PC-3 (cell line): ENCODE measurements at regions not wholly inside any gene's neighbourhood (a gene's known extent, or its start where the extent isn't known, plus 50 kb on each side); places are given as distances from the start of the nearest gene placed in this dataset.

Source experiments
- ATAC-seq: fragments of 200-7000 bp; cut with Tn5 transposase; 2 replicates; pipeline ENCODE4 v1.9.1; 2020; ENCODE audit warnings: mild to moderate bottlenecking, moderate library complexity
- BruUV-seq: library from RNA; stranded (reverse); fragments of 400-500 nt; replicated peaks from 2 replicates; lab custom pipeline; 2021; lab: Mats Ljungman, UMichigan
- CTCF ChIA-PET: fragments of 300-600 bp; sonication (Branson Sonifier 250); formaldehyde crosslinking; loops from one replicate; lab custom pipeline; 2022; ENCODE audit warnings: antibody characterized with exemption; lab: Charles Lee
- POLR2A ChIA-PET: fragments of 300-600 bp; sonication (Branson Sonifier 250); formaldehyde crosslinking; loops from one replicate; lab custom pipeline; 2022; ENCODE audit warnings: antibody characterized with exemption; ENCODE audit not compliant: unreplicated experiment; lab: Charles Lee
- DNase-seq: peaks from one replicate; pipeline ENCODE4 v3.0.0-alpha.2; 2015
- H2AFZ ChIP-seq: fragments of 300-600 bp; sonication (generic); 2 replicates; pipeline ENCODE4 v1.6.0; 2016; ENCODE audit warnings: antibody characterized with exemption, low read length
- H3F3A ChIP-seq: fragments of 300-600 bp; sonication (generic); one replicate; pipeline ENCODE4 v1.6.0; 2017; ENCODE audit warnings: antibody characterized with exemption, low read length, control low read depth, mild to moderate bottlenecking; ENCODE audit not compliant: unreplicated experiment
- H3K27ac ChIP-seq: fragments of 300-600 bp; sonication (generic); 2 replicates; pipeline ENCODE4 v1.5.1; 2016; ENCODE audit warnings: mild to moderate bottlenecking, low read length
- H3K27me3 ChIP-seq: fragments of 300-600 bp; sonication (generic); 2 replicates; pipeline ENCODE4 v1.6.1; 2016; ENCODE audit warnings: low read length, mixed read lengths
- H3K36me3 ChIP-seq: fragments of 300-600 bp; sonication (generic); 2 replicates; pipeline ENCODE4 v1.6.1; 2016; ENCODE audit warnings: low read depth, mixed run types, low read length, mixed read lengths
- H3K4me1 ChIP-seq: fragments of 300-600 bp; sonication (generic); 2 replicates; pipeline ENCODE4 v1.5.1; 2016; ENCODE audit warnings: low read length; ENCODE audit not compliant: insufficient read depth
- H3K4me2 ChIP-seq: fragments of 300-600 bp; sonication (generic); 2 replicates; pipeline ENCODE4 v1.6.0; 2016; ENCODE audit warnings: low read length
- H3K4me3 ChIP-seq: fragments of 300-600 bp; sonication (generic); 2 replicates; pipeline ENCODE4 v1.5.1; 2016; ENCODE audit warnings: mild to moderate bottlenecking, low read length, mixed read lengths
- H3K79me2 ChIP-seq: fragments of 300-600 bp; sonication (generic); 2 replicates; pipeline ENCODE4 v1.6.1; 2017; ENCODE audit warnings: low read length, mixed read lengths
- H3K9ac ChIP-seq: fragments of 300-600 bp; sonication (generic); 2 replicates; pipeline ENCODE4 v1.6.0; 2016; ENCODE audit warnings: mild to moderate bottlenecking, low read length
- H3K9me2 ChIP-seq: fragments of 300-600 bp; sonication (generic); replicated peaks from 2 replicates; pipeline ENCODE4 v1.6.1; 2016; ENCODE audit warnings: mixed run types, low read length, mixed read lengths
- H3K9me3 ChIP-seq: fragments of 300-600 bp; sonication (generic); 2 replicates; pipeline ENCODE4 v1.6.1; 2016; ENCODE audit warnings: low read length, mixed read lengths
- H4K20me1 ChIP-seq: fragments of 300-600 bp; sonication (generic); 2 replicates; pipeline ENCODE4 v1.6.1; 2016; ENCODE audit warnings: low read length, mixed read lengths
- EZH2 ChIP-seq: fragments of 300-600 bp; sonication (generic); IDR thresholded peaks from one replicate; pipeline ENCODE4 v1.6.1; 2017; ENCODE audit warnings: antibody characterized with exemption, mild to moderate bottlenecking, low read length; ENCODE audit not compliant: unreplicated experiment
- EZH2phosphoT487 ChIP-seq: fragments of 300-600 bp; sonication (generic); IDR thresholded peaks from 2 replicates; pipeline ENCODE4 v1.6.1; 2018; ENCODE audit warnings: mild to moderate bottlenecking, antibody characterized with exemption, low read length, borderline replicate concordance
- intact Hi-C: fragments of 100-400 bp; cut with micrococcal nuclease; formaldehyde crosslinking; loops from 2 replicates; pipeline ENCODE4 v1.9.0; 2023
- TF ChIP-seq, protein P1 (sequence below): fragments of 300-600 bp; sonication (generic); conservative IDR thresholded peaks from 2 replicates; pipeline ENCODE4 v1.5.1; 2017; ENCODE audit warnings: antibody characterized with exemption, low read depth, mild to moderate bottlenecking, low read length

DNA sequence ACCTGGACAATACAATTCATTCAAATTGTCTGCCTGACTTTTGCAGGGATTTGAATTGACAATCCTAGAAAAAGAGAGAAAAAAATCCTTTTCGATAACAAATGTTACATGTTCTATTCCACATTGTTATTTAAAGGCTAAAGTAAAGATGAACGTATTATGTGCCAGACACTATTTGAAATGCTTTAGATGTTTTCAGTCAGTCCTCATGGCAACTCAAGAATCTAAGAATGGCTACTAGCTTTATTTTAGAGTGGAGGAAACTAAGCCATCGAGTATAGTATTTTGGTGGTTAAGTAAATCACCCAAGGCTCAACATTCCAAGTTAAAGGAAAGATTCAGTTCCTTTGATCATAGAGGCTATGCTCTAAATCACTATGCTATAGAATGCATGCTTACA lies 558.6 kb upstream of the MAN1A1 start:
- ATAC-seq (no peak), DNase-seq (no peak)
- Histone ChIP-seq H3K9me3 (no peaks in the 10 kb centered on the region), H3K27ac (no peak overlapping the region), H3K27me3 (no peaks in the 10 kb centered on the region), H3K9ac (no peak overlapping the region), H4K20me1 (no peaks in the 10 kb centered on the region), H3K4me3 (no peak overlapping the region), H3F3A (no peaks in the 10 kb centered on the region), H3K79me2 (no peaks in the 10 kb centered on the region), H3K9me2 (no peaks in the 10 kb centered on the region), H3K4me1 (no peaks in the 10 kb centered on the region), H3K36me3 (no peaks in the 10 kb centered on the region), H3K4me2 (no peak overlapping the region), H2AFZ (no peak overlapping the region)
- intact Hi-C loops: no loop called here
- no peak for TF ChIP-seq EZH2phosphoT487
- TF ChIP-seq EZH2: no peak
- TF ChIP-seq, protein P1, sequence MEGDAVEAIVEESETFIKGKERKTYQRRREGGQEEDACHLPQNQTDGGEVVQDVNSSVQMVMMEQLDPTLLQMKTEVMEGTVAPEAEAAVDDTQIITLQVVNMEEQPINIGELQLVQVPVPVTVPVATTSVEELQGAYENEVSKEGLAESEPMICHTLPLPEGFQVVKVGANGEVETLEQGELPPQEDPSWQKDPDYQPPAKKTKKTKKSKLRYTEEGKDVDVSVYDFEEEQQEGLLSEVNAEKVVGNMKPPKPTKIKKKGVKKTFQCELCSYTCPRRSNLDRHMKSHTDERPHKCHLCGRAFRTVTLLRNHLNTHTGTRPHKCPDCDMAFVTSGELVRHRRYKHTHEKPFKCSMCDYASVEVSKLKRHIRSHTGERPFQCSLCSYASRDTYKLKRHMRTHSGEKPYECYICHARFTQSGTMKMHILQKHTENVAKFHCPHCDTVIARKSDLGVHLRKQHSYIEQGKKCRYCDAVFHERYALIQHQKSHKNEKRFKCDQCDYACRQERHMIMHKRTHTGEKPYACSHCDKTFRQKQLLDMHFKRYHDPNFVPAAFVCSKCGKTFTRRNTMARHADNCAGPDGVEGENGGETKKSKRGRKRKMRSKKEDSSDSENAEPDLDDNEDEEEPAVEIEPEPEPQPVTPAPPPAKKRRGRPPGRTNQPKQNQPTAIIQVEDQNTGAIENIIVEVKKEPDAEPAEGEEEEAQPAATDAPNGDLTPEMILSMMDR: no peak
- ChIA-PET CTCF (no interaction called here), POLR2A (no interaction called here)
- BruUV-seq: no TSS peak

DNA sequence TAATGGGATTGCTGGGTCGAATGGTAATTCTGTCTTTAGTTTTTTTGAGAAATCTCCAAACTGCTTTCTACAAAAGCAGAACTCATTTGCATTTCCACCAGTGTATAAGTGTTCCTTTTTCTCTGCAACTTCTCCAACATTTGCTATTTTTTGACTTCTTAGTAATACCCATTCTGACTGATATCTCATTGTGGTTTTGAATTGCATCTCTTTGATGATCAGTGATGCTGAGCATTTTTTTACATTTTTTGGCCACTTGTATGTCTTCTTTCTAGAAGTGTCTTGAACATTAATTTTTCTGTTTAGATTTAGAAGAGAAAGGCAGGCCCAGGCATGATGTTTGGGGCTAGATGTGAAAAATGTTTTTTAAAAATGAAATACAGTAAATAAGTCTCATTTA lies 553.1 kb upstream of the MAN1A1 start:
- no peaks in the 10 kb centered on the region for H3K9me3 ChIP-seq
- no peaks in the 10 kb centered on the region for H3K4me1 ChIP-seq
- TF ChIP-seq EZH2phosphoT487 (no peak), EZH2 (no peak)
- TF ChIP-seq, protein P1: no peak
- ChIA-PET CTCF (no interaction called here), POLR2A (no interaction called here)
- intact Hi-C loops: no loop called here
- H3K27ac ChIP-seq: no peak overlapping the region
- no peaks in the 10 kb centered on the region for H3K36me3 ChIP-seq
- no peak for ATAC-seq
- BruUV-seq: no TSS peak
- H3K9me2 ChIP-seq: no peaks in the 10 kb centered on the region
- no peak for DNase-seq
- no peak overlapping the region for H3K9ac ChIP-seq
- no peak overlapping the region for H3K4me2 ChIP-seq
- no peaks in the 10 kb centered on the region for H3K27me3 ChIP-seq
- no peaks in the 10 kb centered on the region for H3F3A ChIP-seq
- no peak overlapping the region for H2AFZ ChIP-seq
- H4K20me1 ChIP-seq: no peaks in the 10 kb centered on the region
- no peaks in the 10 kb centered on the region for H3K79me2 ChIP-seq
- no peak overlapping the region for H3K4me3 ChIP-seq

DNA sequence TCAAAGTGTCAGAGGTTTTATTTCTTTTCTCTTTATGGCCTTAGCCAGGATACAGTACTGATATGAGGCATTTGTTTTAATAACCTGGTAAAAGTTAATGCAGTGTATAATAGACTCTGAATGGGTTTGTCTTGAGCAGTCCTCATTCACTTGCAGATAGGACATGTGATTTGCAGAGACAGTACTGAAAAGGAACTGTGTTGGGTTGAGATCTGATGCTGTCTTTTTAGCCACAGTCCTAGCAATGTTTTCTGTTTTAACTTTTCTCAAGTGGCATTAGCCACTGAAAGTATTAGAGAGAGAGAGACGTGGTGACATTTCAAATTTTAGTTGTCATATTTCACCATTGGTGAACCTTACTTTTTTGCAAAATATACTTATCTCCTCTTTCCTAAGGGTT lies 547.2 kb upstream of the MAN1A1 start:
- no peaks in the 10 kb centered on the region for H3K4me1 ChIP-seq
- ATAC-seq (no peak), DNase-seq (no peak)
- BruUV-seq: no TSS peak
- intact Hi-C loops: no loop called here
- no peak overlapping the region for H3K9ac ChIP-seq
- H3K9me3 ChIP-seq: no peaks in the 10 kb centered on the region
- no peak overlapping the region for H3K27ac ChIP-seq
- H3K79me2 ChIP-seq: no peaks in the 10 kb centered on the region
- no peaks in the 10 kb centered on the region for H4K20me1 ChIP-seq
- H3K4me2 ChIP-seq: no peak overlapping the region
- H3K36me3 ChIP-seq: no peaks in the 10 kb centered on the region
- H2AFZ ChIP-seq: no peak overlapping the region
- TF ChIP-seq EZH2phosphoT487: no peak
- no peak for TF ChIP-seq EZH2
- TF ChIP-seq, protein P1: no peak
- H3F3A ChIP-seq: no peaks in the 10 kb centered on the region
- no peaks in the 10 kb centered on the region for H3K9me2 ChIP-seq
- no peak overlapping the region for H3K4me3 ChIP-seq
- no peaks in the 10 kb centered on the region for H3K27me3 ChIP-seq
- CTCF ChIA-PET: no interaction called here
- POLR2A ChIA-PET: no interaction called here
